ENCODE measurements at regions not wholly inside any gene's neighbourhood (a gene's known extent, or its start where the extent isn't known, plus 50 kb on each side); places are given as distances from the start of the nearest gene placed in this dataset.

GRCh38 chr6:80404889-80405288 is 298.4 kb downstream of the BCKDHB start:
- no peak for DNase-seq
- 20% methylated on average over 1 of the region's 1 CpG for WGBS (ENCODE audit: insufficient coverage, low coverage, low lambda C conversion rate, missing lambda C conversion rate)

GRCh38 chr6:80403365-80403764 is 296.9 kb downstream of the BCKDHB start:
- Histone ChIP-seq H3K27me3 (no peaks in the 10 kb centered on the region), H3K4me3 (no peak overlapping the region), H3K27ac (no peak overlapping the region), H3K4me1 (peaks cover 0 to 14% (median 4%) of the 10 kb centered on the region in 4 donors), H3K9me3 (no peaks in the 10 kb centered on the region), H3K36me3 (no peaks in the 10 kb centered on the region)
- intact Hi-C loops (cut with DNase I) = no loop called here
- TF ChIP-seq CTCF (IDR thresholded peaks at IDR 0.05) (no peak), POLR2A (IDR thresholded peaks at IDR 0.05) (no peak)
- DNase-seq (no peak), ATAC-seq (no peak)
- WGBS (ENCODE audit: insufficient coverage, low coverage, low lambda C conversion rate, missing lambda C conversion rate) = 88% methylated on average over 1 of the region's 1 CpG

More at GRCh38 chr6:80404889-80405288, 298.4 kb downstream of the BCKDHB start:
- Histone ChIP-seq H3K27ac (no peak overlapping the region), H3K36me3 (no peaks in the 10 kb centered on the region), H3K4me1 (peaks cover 0 to 14% (median 4%) of the 10 kb centered on the region in 4 donors), H3K27me3 (no peaks in the 10 kb centered on the region), H3K4me3 (no peak overlapping the region), H3K9me3 (no peaks in the 10 kb centered on the region)
- TF ChIP-seq CTCF (IDR thresholded peaks at IDR 0.05) (no peak), POLR2A (IDR thresholded peaks at IDR 0.05) (no peak)
- intact Hi-C loops (cut with DNase I) = no loop called here
- ATAC-seq = peak in 2 of 4 donors; percentile 27 to 41

- Histone ChIP-seq H3K36me3 (no peaks in the 10 kb centered on the region), H3K27me3 (no peaks in the 10 kb centered on the region), H3K4me1 (peaks cover 0 to 14% (median 4%) of the 10 kb centered on the region in 4 donors), H3K27ac (no peak overlapping the region), H3K9me3 (no peaks in the 10 kb centered on the region), H3K4me3 (no peak overlapping the region)
- intact Hi-C loops (cut with DNase I) = no loop called here
- TF ChIP-seq CTCF (IDR thresholded peaks at IDR 0.05) (no peak), POLR2A (IDR thresholded peaks at IDR 0.05) (no peak)
- ATAC-seq (no peak), DNase-seq (no peak)
- WGBS (ENCODE audit: insufficient coverage, low coverage, low lambda C conversion rate, missing lambda C conversion rate) = 77% methylated on average over 2 of the region's 2 CpGs
These were observed 295.8 kb downstream of the BCKDHB start for GRCh38 chr6:80402266-80402665.

Small RNA genes lying in the stretch of these regions (small RNA-seq; reads per million reads assigned to genes)
- 0 reads per million in 2 experiments for gene AL596028.1
- 0 reads per million in 2 experiments for gene RNA5SP210
